CD4-positive, CD25-positive, alpha-beta regulatory T cell (primary cell): ENCODE measurements at regions not wholly inside any gene's neighbourhood (a gene's known extent, or its start where the extent isn't known, plus 50 kb on each side); places are given as distances from the start of the nearest gene placed in this dataset.

ENCODE experiments used
- ATAC-seq, 2 donors: fragments of 150-1000 bp; cut with Tn5 transposase; one replicate each; pipeline ENCODE4 v1.10.0; 2021; ENCODE audit warnings: low read depth in 2 of 2, moderate number of reproducible peaks in 2 of 2, moderate library complexity in 1 of 2
- DNase-seq, 3 donors: peaks; one replicate each; pipeline versions ENCODE4 v3.0.0 to v3.0.0-alpha.2; 2012 to 2022; ENCODE audit warnings: mixed read lengths in 1 of 3
- H3K27ac ChIP-seq: one replicate; pipeline ENCODE4 v1.7.0; 2013; ENCODE audit warnings: mild to moderate bottlenecking, low read length; ENCODE audit not compliant: insufficient read depth, poor library complexity, severe bottlenecking
- H3K27me3 ChIP-seq: one replicate; pipeline ENCODE4 v1.7.0; 2013; ENCODE audit warnings: low read length; ENCODE audit not compliant: control insufficient read depth, insufficient read depth
- H3K36me3 ChIP-seq: one replicate; pipeline ENCODE4 v1.7.0; 2013; ENCODE audit warnings: mild to moderate bottlenecking, low read length, moderate library complexity; ENCODE audit not compliant: control insufficient read depth, insufficient read depth
- H3K4me1 ChIP-seq: 2 replicates; pipeline ENCODE4 v1.7.0; 2013; ENCODE audit warnings: mild to moderate bottlenecking, low read length; ENCODE audit not compliant: insufficient read depth, control insufficient read depth, poor library complexity, severe bottlenecking
- H3K4me3 ChIP-seq: one replicate; pipeline ENCODE4 v1.7.0; 2013; ENCODE audit warnings: low read depth, mild to moderate bottlenecking, low read length, moderate library complexity
- H3K9me3 ChIP-seq, 2 experiments: 1 replicate in 1 of 2; 2 replicates in 1 of 2; pipeline ENCODE4 v1.7.0; 2013; ENCODE audit warnings: low read length in 2 of 2, mild to moderate bottlenecking in 1 of 2, moderate library complexity in 1 of 2; ENCODE audit not compliant: control insufficient read depth in 2 of 2
- H3K27ac Mint-ChIP-seq, 3 donors: one replicate each; pipeline ENCODE4 v1.8.0; 2020 to 2022; ENCODE audit warnings: mild to moderate bottlenecking in 3 of 3, mixed read lengths in 3 of 3, moderate library complexity in 2 of 3
- H3K27me3 Mint-ChIP-seq: one replicate; pipeline ENCODE4 v1.8.0; 2022; ENCODE audit warnings: mild to moderate bottlenecking, mixed read lengths
- H3K36me3 Mint-ChIP-seq: one replicate; pipeline ENCODE4 v1.8.0; 2020; ENCODE audit warnings: mixed read lengths
- H3K4me1 Mint-ChIP-seq, 4 donors: one replicate each; pipeline ENCODE4 v1.8.0; 2020 to 2022; ENCODE audit warnings: mixed read lengths in 4 of 4, mild to moderate bottlenecking in 1 of 4
- H3K4me3 Mint-ChIP-seq, 4 donors: one replicate each; pipeline ENCODE4 v1.8.0; 2020 to 2022; ENCODE audit warnings: mild to moderate bottlenecking in 4 of 4, mixed read lengths in 4 of 4, moderate library complexity in 3 of 4
- H3K9me3 Mint-ChIP-seq, 7 donors: one replicate each; pipeline ENCODE4 v1.8.0; 2020 to 2022; ENCODE audit warnings: mixed read lengths in 7 of 7, mild to moderate bottlenecking in 3 of 7, moderate library complexity in 2 of 7

DNA sequence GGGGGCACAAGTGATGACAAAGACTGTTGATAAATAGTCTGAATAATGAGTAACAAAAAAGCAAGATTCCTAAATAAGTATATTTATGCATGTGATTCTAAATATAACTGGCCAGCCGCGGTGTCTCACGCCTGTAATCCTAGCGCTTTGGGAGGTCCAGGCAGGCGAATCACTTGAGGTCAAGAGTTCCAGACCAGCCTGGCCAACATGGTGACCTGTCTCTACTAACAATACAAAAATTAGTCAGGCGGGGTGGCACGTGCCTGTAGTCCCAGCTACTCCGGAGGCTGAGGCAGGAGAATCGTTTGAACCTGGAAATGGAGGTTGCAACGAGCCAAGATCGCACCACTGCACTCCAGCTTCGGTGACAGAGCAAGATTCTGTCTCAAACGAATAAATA is 161.5 kb downstream of the TOMM20 start:
- no peak for DNase-seq
- no peaks in the 10 kb centered on the region for H3K9me3 ChIP-seq
- H3K4me3 Mint-ChIP-seq: no peak overlapping the region
- no peaks in the 10 kb centered on the region for H3K36me3 ChIP-seq
- H3K27me3 ChIP-seq: no peaks in the 10 kb centered on the region
- H3K4me3 ChIP-seq: no peak overlapping the region
- H3K4me1 Mint-ChIP-seq: peaks cover 36 to 60% (median 55%) of the 10 kb centered on the region in 4 donors
- H3K9me3 Mint-ChIP-seq: no peaks in the 10 kb centered on the region
- H3K4me1 ChIP-seq: peaks cover 61% of the 10 kb centered on the region
- no peaks in the 10 kb centered on the region for H3K27me3 Mint-ChIP-seq
- H3K36me3 Mint-ChIP-seq: peaks cover 4% of the 10 kb centered on the region
- no peak overlapping the region for H3K27ac Mint-ChIP-seq
- no peak overlapping the region for H3K27ac ChIP-seq
- no peak for ATAC-seq

DNA sequence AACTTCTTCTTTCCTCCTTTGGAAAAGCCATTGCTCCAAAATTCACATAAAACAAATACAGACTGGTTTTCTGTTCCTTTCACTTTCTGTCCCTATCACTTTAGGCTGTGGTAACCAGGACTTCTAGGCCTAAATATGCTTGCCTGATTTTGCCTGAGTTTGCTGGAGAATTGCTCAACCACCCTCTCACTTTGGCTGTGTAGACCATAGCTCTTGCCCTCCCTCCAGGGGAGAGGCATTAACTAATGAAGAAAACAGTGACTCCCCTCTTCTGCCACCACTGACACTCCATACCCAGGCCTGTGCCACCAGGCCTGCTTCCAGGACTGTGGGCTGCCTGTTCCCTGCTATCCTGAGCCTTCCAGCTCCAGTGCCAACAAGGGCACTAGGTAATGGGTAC is 163.5 kb downstream of the TOMM20 start:
- ATAC-seq: no peak
- no peaks in the 10 kb centered on the region for H3K27me3 Mint-ChIP-seq
- Histone ChIP-seq H3K27ac (peak overlapping the region; percentile 84), H3K9me3 (no peaks in the 10 kb centered on the region), H3K36me3 (no peaks in the 10 kb centered on the region), H3K4me1 (peaks cover 57% of the 10 kb centered on the region), H3K27me3 (no peaks in the 10 kb centered on the region), H3K4me3 (peak overlapping the region; percentile 73)
- no peaks in the 10 kb centered on the region for H3K9me3 Mint-ChIP-seq
- peaks cover 4% of the 10 kb centered on the region for H3K36me3 Mint-ChIP-seq
- H3K4me1 Mint-ChIP-seq: peaks cover 30 to 60% (median 53%) of the 10 kb centered on the region in 4 donors
- peak overlapping the region in 3 of 4 donors; percentile 14 to 62 (median 29) for H3K4me3 Mint-ChIP-seq
- H3K27ac Mint-ChIP-seq: peak overlapping the region; percentile 89 to 93 (median 93)
- no peak for DNase-seq

DNA sequence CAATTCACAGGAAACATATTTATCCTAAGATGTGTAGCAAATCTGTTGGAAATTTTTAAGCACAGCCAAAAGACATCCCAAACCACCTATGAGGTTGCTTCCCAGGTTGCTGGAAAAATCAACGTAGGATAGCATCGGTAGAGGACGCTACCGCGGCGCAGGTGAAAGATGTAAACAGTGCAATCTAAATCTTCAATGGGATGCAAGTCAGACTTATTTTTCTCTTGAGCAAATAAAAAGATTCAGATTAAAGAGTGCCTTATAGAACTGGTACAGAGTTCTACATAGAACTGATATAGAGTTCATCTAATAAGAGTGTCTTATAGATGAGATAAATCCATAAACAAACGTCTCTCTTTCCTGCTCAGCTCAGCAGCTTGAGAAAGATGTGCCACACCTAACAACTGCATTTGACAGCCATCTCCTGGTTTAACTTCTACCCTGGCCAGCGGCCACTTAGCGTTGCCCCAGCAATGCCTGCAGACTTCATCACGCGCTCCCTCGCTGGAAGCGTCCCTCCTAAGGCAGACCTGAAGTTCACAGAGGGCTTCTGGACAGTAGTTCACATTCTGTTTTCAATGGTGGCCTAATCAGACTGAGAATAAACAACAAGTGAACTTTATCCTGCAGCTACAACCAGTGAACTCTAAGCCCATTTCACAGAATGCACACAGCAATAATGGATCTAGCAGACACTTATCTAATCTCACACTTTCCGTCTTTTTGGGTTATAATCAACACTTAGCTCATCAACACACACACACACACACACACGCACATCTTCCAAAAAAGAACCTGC is 164.5 kb downstream of the TOMM20 start:
- Mint-ChIP-seq H3K27me3 (no peaks in the 10 kb centered on the region), H3K36me3 (peaks cover 4% of the 10 kb centered on the region), H3K27ac (peak overlapping the region; percentile 93 to 97 (median 95)), H3K4me3 (peak overlapping the region; percentile 39 to 82 (median 62)), H3K4me1 (peaks cover 30 to 63% (median 57%) of the 10 kb centered on the region in 4 donors), H3K9me3 (no peaks in the 10 kb centered on the region)
- Histone ChIP-seq H3K4me1 (peaks cover 50% of the 10 kb centered on the region), H3K27me3 (no peaks in the 10 kb centered on the region), H3K36me3 (no peaks in the 10 kb centered on the region), H3K4me3 (peak overlapping the region; percentile 73), H3K27ac (peak overlapping the region; percentile 84), H3K9me3 (no peaks in the 10 kb centered on the region)
- DNase-seq (no peak), ATAC-seq (no peak)

DNA sequence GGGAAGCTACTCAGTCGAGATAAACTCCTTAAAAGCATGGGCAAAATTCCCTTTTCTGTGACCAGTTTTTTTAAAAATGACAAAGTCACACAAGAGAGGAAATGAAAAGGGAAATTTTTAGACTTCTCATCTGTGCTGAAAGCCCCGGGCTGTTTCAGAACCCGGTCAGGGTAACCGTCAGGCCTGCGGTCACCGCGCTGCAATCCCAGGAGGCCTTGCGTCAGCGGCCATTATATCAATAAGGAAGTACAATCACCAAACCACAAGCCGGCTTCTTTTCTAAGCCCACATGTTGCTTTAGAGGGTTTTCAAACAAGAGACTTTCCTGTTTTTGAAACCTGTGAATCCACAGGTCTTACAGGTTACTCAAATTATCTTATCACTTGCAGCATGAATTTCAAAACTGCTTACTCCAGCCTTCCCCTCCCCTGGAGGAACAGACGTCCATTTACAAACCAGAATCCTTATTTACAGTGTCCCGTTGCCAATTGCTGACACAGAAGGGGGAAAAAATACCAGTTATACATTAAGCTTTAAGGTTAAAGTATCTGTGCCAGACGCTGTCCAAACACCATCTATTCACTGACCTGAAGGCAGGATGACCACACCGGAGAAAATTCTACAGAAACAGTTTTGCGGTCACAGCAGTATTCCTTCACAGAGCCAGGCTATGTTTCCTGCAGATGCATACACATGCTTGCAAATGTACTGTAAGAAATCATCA is 165.3 kb downstream of the TOMM20 start:
- peak; percentile 74 to 93 (median 78) for DNase-seq
- Histone ChIP-seq H3K4me3 (peak overlapping the region; percentile 73), H3K36me3 (no peaks in the 10 kb centered on the region), H3K4me1 (peaks cover 50% of the 10 kb centered on the region), H3K27ac (peak overlapping the region; percentile 84), H3K9me3 (no peaks in the 10 kb centered on the region), H3K27me3 (no peaks in the 10 kb centered on the region)
- Mint-ChIP-seq H3K4me3 (peak overlapping the region; percentile 72 to 83 (median 79)), H3K9me3 (no peaks in the 10 kb centered on the region), H3K4me1 (peaks cover 30 to 64% (median 53%) of the 10 kb centered on the region in 4 donors), H3K27me3 (no peaks in the 10 kb centered on the region), H3K27ac (peak overlapping the region; percentile 90 to 95 (median 93)), H3K36me3 (no peaks in the 10 kb centered on the region)
- peak; percentile 82 to 91 for ATAC-seq

DNA sequence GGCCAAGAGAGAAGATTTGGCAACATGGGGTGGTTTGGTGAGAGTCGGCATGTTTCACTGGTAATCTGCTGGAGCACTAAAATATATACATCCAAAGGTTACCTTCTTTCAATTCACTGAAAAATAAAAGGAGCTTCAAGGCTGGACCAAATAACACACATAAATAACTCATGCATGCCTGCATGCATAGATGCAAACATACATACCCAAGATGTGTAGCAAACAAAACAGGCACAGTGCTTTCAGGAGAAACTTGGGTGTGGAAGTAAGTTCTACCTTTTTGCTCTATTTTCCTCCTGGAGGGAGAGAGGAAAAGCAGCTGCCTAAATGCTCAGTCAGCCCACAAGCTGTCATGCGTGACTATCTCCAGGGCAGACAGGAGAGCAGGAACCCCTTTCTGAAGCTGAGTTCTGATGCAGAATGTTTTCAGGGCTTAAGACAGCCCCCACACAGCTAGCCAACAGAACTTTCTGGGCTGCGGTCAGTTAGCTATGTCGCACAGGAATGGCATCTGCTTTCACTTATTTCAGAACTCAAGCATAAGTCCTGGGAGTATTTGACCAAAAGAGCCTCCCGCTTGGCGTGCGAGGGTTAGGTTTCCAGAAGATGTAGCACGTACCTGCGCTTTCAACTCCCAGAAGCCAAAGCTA is 166.2 kb downstream of the TOMM20 start:
- peak overlapping the region; percentile 90 to 95 (median 93) for H3K27ac Mint-ChIP-seq
- H3K27me3 ChIP-seq: no peaks in the 10 kb centered on the region
- DNase-seq (no peak), ATAC-seq (no peak)
- H3K27me3 Mint-ChIP-seq: no peaks in the 10 kb centered on the region
- H3K4me1 Mint-ChIP-seq: peaks cover 30 to 65% (median 53%) of the 10 kb centered on the region in 4 donors
- H3K9me3 ChIP-seq: no peaks in the 10 kb centered on the region
- peak overlapping the region; percentile 72 to 83 (median 79) for H3K4me3 Mint-ChIP-seq
- peaks cover 50% of the 10 kb centered on the region for H3K4me1 ChIP-seq
- no peaks in the 10 kb centered on the region for H3K36me3 Mint-ChIP-seq
- peak overlapping the region; percentile 84 for H3K27ac ChIP-seq
- no peaks in the 10 kb centered on the region for H3K9me3 Mint-ChIP-seq
- H3K4me3 ChIP-seq: peak overlapping the region; percentile 73
- no peaks in the 10 kb centered on the region for H3K36me3 ChIP-seq

DNA sequence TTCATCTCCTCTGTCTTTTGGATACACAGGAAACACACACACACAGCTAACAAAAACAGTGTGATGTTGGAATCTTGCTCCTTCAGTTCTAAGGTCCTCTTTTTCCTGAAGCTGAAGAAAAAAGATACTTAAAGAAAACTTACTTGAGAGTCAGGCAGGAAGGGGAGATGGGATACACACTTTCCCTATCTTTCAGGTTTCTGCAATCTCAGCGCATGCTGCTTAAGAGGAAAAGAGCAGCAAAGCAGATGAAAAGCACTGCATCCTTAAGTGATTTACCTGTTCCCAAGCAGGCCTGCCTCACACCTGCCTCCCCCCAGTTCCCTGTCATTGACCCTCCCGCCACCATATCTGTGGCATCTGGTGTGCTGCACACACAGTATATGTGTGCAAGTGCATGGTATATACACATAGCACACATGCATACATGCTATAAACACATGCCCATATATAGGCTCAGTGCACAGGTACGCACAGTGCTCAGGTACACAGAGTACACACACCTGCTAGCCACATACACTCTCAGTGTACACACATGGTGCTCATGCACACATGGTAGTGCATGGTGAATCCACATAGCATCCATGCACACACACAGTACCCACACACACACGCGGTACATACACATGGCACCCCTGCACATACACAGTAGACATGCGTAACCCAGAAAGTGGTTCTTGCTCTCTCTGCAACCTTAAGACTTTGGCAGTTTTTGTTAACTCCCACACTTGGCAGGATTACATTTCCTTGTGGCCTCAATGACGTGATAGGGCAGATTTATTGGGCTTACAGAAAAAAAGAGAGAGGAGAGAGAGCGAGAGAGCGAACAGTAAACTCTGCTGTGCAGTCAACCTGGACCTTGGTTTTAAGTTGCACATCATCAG is 166.9 kb downstream of the TOMM20 start:
- Histone ChIP-seq H3K36me3 (no peaks in the 10 kb centered on the region), H3K4me1 (peaks cover 50% of the 10 kb centered on the region), H3K27ac (peak overlapping the region; percentile 84), H3K9me3 (no peaks in the 10 kb centered on the region), H3K4me3 (no peak overlapping the region), H3K27me3 (no peaks in the 10 kb centered on the region)
- Mint-ChIP-seq H3K4me1 (peaks cover 30 to 70% (median 56%) of the 10 kb centered on the region in 4 donors), H3K9me3 (no peaks in the 10 kb centered on the region), H3K27ac (peak overlapping the region; percentile 90 to 95 (median 93)), H3K36me3 (no peaks in the 10 kb centered on the region), H3K27me3 (no peaks in the 10 kb centered on the region), H3K4me3 (peak overlapping the region in 3 of 4 donors; percentile 72 to 82 (median 76))
- ATAC-seq: peak in 1 of 2 donors; percentile 9
- DNase-seq: no peak
